Brain microvascular endothelial cell (primary cell): ENCODE measurements at regions not wholly inside any gene's neighbourhood (a gene's known extent, or its start where the extent isn't known, plus 50 kb on each side); places are given as distances from the start of the nearest gene placed in this dataset.

ENCODE experiments used
- DNase-seq: peaks from one replicate; pipeline ENCODE4 v3.0.0-alpha.2; 2020
- H3K27ac ChIP-seq: fragments of 250-450 bp; sonication (Bioruptor Pico); 2 replicates; pipeline ENCODE4 v1.5.1; 2020; ENCODE audit warnings: mild to moderate bottlenecking, moderate library complexity
- H3K27me3 ChIP-seq: fragments of 250-450 bp; sonication (Bioruptor Pico); replicated peaks from 2 replicates; pipeline ENCODE4 v1.5.1; 2020; ENCODE audit warnings: mild to moderate bottlenecking
- H3K36me3 ChIP-seq: fragments of 250-450 bp; sonication (Bioruptor Pico); replicated peaks from 2 replicates; pipeline ENCODE4 v1.5.1; 2020; ENCODE audit warnings: mild to moderate bottlenecking
- H3K4me3 ChIP-seq: 2 replicates; pipeline ENCODE4 v1.5.1; 2011; ENCODE audit warnings: low read depth, mild to moderate bottlenecking, control low read depth, low read length, moderate library complexity
- CTCF ChIP-seq: IDR thresholded peaks from 2 replicates; pipeline ENCODE4 v1.5.1; 2011; ENCODE audit warnings: low read depth, mild to moderate bottlenecking, moderate library complexity, low read length, control low read depth, inconsistent platforms; ENCODE audit errors: missing control alignments
- in situ Hi-C: cut with HindIII; loops from 2 replicates; pipeline ENCODE4 v1.10.0; 2017; ENCODE audit warnings: low sequenced_read_pairs, low pct_ligation_motif_present

GRCh38 chr5:127203818-127204217 lies 86.8 kb upstream of the MEGF10 start:
- TF ChIP-seq CTCF = no peak
- no peak overlapping the region for H3K27ac ChIP-seq
- no peaks in the 10 kb centered on the region for H3K27me3 ChIP-seq
- H3K36me3 ChIP-seq = no peaks in the 10 kb centered on the region
- DNase-seq = peak; percentile 54
- H3K4me3 ChIP-seq = no peak overlapping the region
- in situ Hi-C loops = no loop called here

GRCh38 chr5:127205147-127205546 lies 85.4 kb upstream of the MEGF10 start:
- TF ChIP-seq CTCF = no peak
- in situ Hi-C loops = no loop called here
- no peaks in the 10 kb centered on the region for H3K36me3 ChIP-seq
- H3K4me3 ChIP-seq = no peak overlapping the region
- no peak overlapping the region for H3K27ac ChIP-seq
- DNase-seq = no peak
- H3K27me3 ChIP-seq = no peaks in the 10 kb centered on the region

GRCh38 chr5:127206320-127207113 lies 84.1 kb upstream of the MEGF10 start:
- Histone ChIP-seq H3K27ac (peak overlapping the region; percentile 25), H3K36me3 (no peaks in the 10 kb centered on the region), H3K4me3 (no peak overlapping the region), H3K27me3 (no peaks in the 10 kb centered on the region)
- no peak for TF ChIP-seq CTCF
- in situ Hi-C loops = no loop called here
- DNase-seq = peak; percentile 76

- DNase-seq = no peak
- no peaks in the 10 kb centered on the region for H3K36me3 ChIP-seq
- no peaks in the 10 kb centered on the region for H3K27me3 ChIP-seq
- H3K4me3 ChIP-seq = no peak overlapping the region
- no peak overlapping the region for H3K27ac ChIP-seq
- TF ChIP-seq CTCF = no peak
- in situ Hi-C loops = no loop called here
These were observed 80.6 kb upstream of the MEGF10 start for GRCh38 chr5:127210042-127210441.

- Histone ChIP-seq H3K27ac (no peak overlapping the region), H3K27me3 (no peaks in the 10 kb centered on the region), H3K36me3 (no peaks in the 10 kb centered on the region), H3K4me3 (no peak overlapping the region)
- DNase-seq = no peak
- in situ Hi-C loops = no loop called here
- TF ChIP-seq CTCF = no peak
These were observed 77.4 kb upstream of the MEGF10 start for GRCh38 chr5:127213231-127213630.

- no peak overlapping the region for H3K4me3 ChIP-seq
- no peak for TF ChIP-seq CTCF
- no peaks in the 10 kb centered on the region for H3K27me3 ChIP-seq
- DNase-seq = no peak
- no peak overlapping the region for H3K27ac ChIP-seq
- H3K36me3 ChIP-seq = no peaks in the 10 kb centered on the region
- in situ Hi-C loops = no loop called here
These were observed 74.5 kb upstream of the MEGF10 start for GRCh38 chr5:127216143-127216542.
